ENCODE measurements at regions not wholly inside any gene's neighbourhood (a gene's known extent, or its start where the extent isn't known, plus 50 kb on each side); places are given as distances from the start of the nearest gene placed in this dataset.

DNA sequence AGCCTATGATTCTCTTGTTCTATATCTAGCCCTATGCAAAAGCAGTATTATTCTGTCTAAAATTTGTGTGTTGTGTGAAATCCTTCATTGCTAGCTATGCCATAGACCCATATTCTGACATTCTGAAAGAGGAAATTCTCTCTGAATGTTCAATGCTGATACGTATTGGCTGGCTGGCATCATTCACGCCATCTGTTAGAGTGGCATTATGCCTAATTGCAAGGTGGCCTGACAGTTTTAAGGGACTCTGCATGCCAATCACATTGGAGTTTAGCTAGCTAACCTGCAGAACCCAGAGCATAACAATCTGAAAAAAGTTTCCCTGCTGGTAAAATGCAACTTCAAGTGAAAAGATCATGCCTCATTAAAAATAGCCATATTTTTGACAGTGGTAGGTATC, 316.0 kb downstream of the SOX11 start:
- peaks cover 13% of the 10 kb centered on the region for H3K4me1 Mint-ChIP-seq (ENCODE audit: low read depth)
- H3K9me3 Mint-ChIP-seq (ENCODE audit: low read depth): no peaks in the 10 kb centered on the region
- no peaks in the 10 kb centered on the region for H3K27me3 Mint-ChIP-seq (ENCODE audit: low read depth)
- TF ChIP-seq, protein P1, sequence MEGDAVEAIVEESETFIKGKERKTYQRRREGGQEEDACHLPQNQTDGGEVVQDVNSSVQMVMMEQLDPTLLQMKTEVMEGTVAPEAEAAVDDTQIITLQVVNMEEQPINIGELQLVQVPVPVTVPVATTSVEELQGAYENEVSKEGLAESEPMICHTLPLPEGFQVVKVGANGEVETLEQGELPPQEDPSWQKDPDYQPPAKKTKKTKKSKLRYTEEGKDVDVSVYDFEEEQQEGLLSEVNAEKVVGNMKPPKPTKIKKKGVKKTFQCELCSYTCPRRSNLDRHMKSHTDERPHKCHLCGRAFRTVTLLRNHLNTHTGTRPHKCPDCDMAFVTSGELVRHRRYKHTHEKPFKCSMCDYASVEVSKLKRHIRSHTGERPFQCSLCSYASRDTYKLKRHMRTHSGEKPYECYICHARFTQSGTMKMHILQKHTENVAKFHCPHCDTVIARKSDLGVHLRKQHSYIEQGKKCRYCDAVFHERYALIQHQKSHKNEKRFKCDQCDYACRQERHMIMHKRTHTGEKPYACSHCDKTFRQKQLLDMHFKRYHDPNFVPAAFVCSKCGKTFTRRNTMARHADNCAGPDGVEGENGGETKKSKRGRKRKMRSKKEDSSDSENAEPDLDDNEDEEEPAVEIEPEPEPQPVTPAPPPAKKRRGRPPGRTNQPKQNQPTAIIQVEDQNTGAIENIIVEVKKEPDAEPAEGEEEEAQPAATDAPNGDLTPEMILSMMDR (IDR thresholded peaks at IDR 0.05): no peak
- no peaks in the 10 kb centered on the region for H3K36me3 Mint-ChIP-seq (ENCODE audit: low read depth)
- H3K27ac Mint-ChIP-seq (ENCODE audit: unreplicated experiment): no peak overlapping the region
- DNase-seq (ENCODE audit: low spot score): no peak
- no peak overlapping the region for H3K4me3 Mint-ChIP-seq (ENCODE audit: unreplicated experiment)

DNA sequence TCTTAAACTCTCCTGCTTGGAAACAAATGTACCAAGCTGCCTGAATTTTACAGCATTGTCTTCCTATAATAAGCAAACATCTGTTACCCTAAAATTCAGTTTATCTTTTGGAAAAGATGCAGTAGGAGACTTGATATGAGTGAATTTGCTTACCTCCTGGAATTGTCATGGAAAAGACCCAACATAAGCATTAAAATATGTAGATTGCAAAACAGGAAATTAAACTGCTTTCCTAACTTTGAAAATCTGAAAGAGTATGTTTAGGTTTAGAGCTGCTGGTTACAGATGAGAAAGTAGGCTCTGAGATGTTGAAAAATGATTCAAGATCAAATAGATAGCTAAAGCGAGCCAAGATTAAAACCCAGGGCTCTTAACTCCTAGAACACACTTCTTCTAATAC, 316.5 kb downstream of the SOX11 start:
- Mint-ChIP-seq H3K4me1 (ENCODE audit: low read depth) (peaks cover 13% of the 10 kb centered on the region), H3K36me3 (ENCODE audit: low read depth) (no peaks in the 10 kb centered on the region), H3K9me3 (ENCODE audit: low read depth) (no peaks in the 10 kb centered on the region), H3K27me3 (ENCODE audit: low read depth) (no peaks in the 10 kb centered on the region), H3K27ac (ENCODE audit: unreplicated experiment) (no peak overlapping the region), H3K4me3 (ENCODE audit: unreplicated experiment) (no peak overlapping the region)
- no peak for DNase-seq (ENCODE audit: low spot score)
- TF ChIP-seq, protein P1 (IDR thresholded peaks at IDR 0.05): no peak

DNA sequence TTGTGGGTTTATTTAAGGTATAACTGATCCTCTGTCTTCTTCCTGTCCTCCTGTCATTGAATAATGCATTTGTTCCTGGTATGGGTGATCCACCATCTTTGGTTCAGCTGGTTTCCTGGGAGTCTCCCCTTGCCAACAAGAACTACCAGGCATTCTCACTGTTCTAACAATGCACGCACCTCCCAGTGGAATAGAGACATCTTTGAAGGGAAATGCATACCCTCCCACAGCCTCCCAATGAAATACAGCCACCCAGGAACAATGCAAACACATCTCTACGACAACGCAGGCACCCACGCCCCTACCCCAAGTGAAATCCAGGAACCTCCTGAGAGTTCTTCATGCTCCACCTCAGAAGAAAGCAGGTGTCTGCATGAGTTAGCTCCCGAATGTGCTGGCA, 318.0 kb downstream of the SOX11 start:
- Mint-ChIP-seq H3K27me3 (ENCODE audit: low read depth) (no peaks in the 10 kb centered on the region), H3K4me3 (ENCODE audit: unreplicated experiment) (no peak overlapping the region), H3K36me3 (ENCODE audit: low read depth) (no peaks in the 10 kb centered on the region), H3K4me1 (ENCODE audit: low read depth) (peaks cover 13% of the 10 kb centered on the region), H3K27ac (ENCODE audit: unreplicated experiment) (no peak overlapping the region), H3K9me3 (ENCODE audit: low read depth) (no peaks in the 10 kb centered on the region)
- TF ChIP-seq, protein P1 (IDR thresholded peaks at IDR 0.05): no peak
- DNase-seq (ENCODE audit: low spot score): no peak

DNA sequence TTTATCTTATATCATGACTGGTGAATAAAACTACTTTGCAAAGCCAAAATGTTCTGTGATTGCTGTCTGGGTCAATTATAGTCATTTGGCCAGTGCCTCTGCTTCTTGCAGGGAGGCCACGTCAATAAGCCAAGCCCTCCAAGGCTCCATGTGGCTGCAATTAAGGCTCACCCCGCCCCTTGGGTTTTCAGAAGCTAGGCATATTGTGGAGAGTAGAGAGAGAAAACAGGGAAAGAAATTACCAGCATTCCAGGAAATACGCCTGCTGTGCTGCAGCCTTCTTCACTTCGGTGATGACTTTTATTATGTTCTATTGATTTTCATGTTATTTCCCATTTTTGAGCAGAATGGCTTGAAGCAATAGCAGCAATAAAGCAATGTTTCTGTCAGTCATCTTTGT, 319.7 kb downstream of the SOX11 start:
- no peak overlapping the region for H3K4me3 Mint-ChIP-seq (ENCODE audit: unreplicated experiment)
- peaks cover 13% of the 10 kb centered on the region for H3K4me1 Mint-ChIP-seq (ENCODE audit: low read depth)
- H3K27me3 Mint-ChIP-seq (ENCODE audit: low read depth): no peaks in the 10 kb centered on the region
- DNase-seq (ENCODE audit: low spot score): no peak
- TF ChIP-seq, protein P1 (IDR thresholded peaks at IDR 0.05): no peak
- H3K27ac Mint-ChIP-seq (ENCODE audit: unreplicated experiment): no peak overlapping the region
- no peaks in the 10 kb centered on the region for H3K9me3 Mint-ChIP-seq (ENCODE audit: low read depth)
- H3K36me3 Mint-ChIP-seq (ENCODE audit: low read depth): no peaks in the 10 kb centered on the region

DNA sequence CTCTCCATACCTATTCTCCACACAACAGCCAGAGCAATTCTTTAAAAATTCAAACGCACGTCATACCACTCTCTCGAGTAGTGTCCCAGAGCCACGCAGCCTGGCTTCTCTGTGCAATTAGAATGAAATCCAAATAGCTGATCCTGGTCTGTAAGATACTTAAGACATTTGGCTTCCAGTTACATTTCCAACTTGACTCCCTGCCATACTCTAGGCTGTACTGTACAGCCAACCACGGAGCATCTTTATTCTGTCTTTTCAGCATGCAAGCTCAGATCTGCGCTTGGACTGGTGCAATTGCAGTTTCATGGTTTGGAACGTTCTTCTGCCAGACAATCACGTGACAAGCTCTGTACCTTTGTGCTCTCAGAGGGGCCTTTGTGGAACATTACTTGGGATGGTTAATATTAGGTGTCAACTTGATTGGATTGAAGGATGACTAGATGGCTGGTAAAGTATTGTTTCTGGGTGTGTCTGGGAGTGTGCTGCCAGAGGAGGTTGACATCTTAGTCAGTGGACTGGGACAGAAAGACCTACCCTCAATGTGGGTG, 325.6 kb downstream of the SOX11 start:
- Mint-ChIP-seq H3K27me3 (ENCODE audit: low read depth) (no peaks in the 10 kb centered on the region), H3K27ac (ENCODE audit: unreplicated experiment) (no peak overlapping the region), H3K36me3 (ENCODE audit: low read depth) (no peaks in the 10 kb centered on the region), H3K4me1 (ENCODE audit: low read depth) (no peaks in the 10 kb centered on the region), H3K9me3 (ENCODE audit: low read depth) (no peaks in the 10 kb centered on the region), H3K4me3 (ENCODE audit: unreplicated experiment) (no peak overlapping the region)
- TF ChIP-seq, protein P1 (IDR thresholded peaks at IDR 0.05): no peak
- no peak for DNase-seq (ENCODE audit: low spot score)

Data from chondrocyte (in vitro differentiated cells).